Osteoblast (primary cell): ENCODE measurements at regions not wholly inside any gene's neighbourhood (a gene's known extent, or its start where the extent isn't known, plus 50 kb on each side); places are given as distances from the start of the nearest gene placed in this dataset.

Source experiments
- DNase-seq: peaks from one replicate; pipeline ENCODE4 v3.0.0; 2011; ENCODE audit warnings: low spot score, mixed read lengths; ENCODE audit not compliant: insufficient read length; ENCODE audit errors: missing footprints
- H2AFZ ChIP-seq: 2 replicates; pipeline ENCODE4 v1.6.0; 2011; ENCODE audit warnings: mild to moderate bottlenecking, low read length
- H3K27ac ChIP-seq: 2 replicates; pipeline ENCODE4 v1.5.1; 2011; ENCODE audit warnings: mild to moderate bottlenecking, low read depth, low read length, moderate library complexity
- H3K27me3 ChIP-seq: 2 replicates; pipeline ENCODE4 v1.6.0; 2012; ENCODE audit warnings: mild to moderate bottlenecking, control low read depth, inconsistent platforms, low read length, moderate library complexity; ENCODE audit not compliant: insufficient read depth
- H3K36me3 ChIP-seq: 2 replicates; pipeline ENCODE4 v1.5.1; 2011; ENCODE audit warnings: mild to moderate bottlenecking, low read length, control low read depth, moderate library complexity; ENCODE audit not compliant: insufficient read depth
- H3K4me1 ChIP-seq: 2 replicates; pipeline ENCODE4 v1.5.1; 2011; ENCODE audit warnings: mild to moderate bottlenecking, low read length, control low read depth, moderate library complexity; ENCODE audit not compliant: insufficient read depth
- H3K4me2 ChIP-seq: 2 replicates; pipeline ENCODE4 v1.6.0; 2011; ENCODE audit warnings: mild to moderate bottlenecking, low read length; ENCODE audit not compliant: insufficient read depth
- H3K4me3 ChIP-seq: fragments of 200-600 bp; sonication (generic); 3 replicates; pipeline ENCODE4 v1.5.1; 2012; ENCODE audit warnings: mild to moderate bottlenecking, low read length, inconsistent platforms; ENCODE audit not compliant: insufficient read depth
- H3K79me2 ChIP-seq: 2 replicates; pipeline ENCODE4 v1.6.0; 2012; ENCODE audit warnings: mild to moderate bottlenecking, low read length, control low read depth, inconsistent platforms; ENCODE audit not compliant: insufficient read depth
- H3K9me3 ChIP-seq: 2 replicates; pipeline ENCODE4 v1.5.1; 2011; ENCODE audit warnings: low read depth, low read length, control low read depth
- H4K20me1 ChIP-seq: 2 replicates; pipeline ENCODE4 v1.6.0; 2012; ENCODE audit warnings: mild to moderate bottlenecking, low read length, control low read depth; ENCODE audit not compliant: insufficient read depth
- CTCF ChIP-seq: IDR thresholded peaks from 2 replicates; pipeline ENCODE4 v1.5.1; 2011; ENCODE audit warnings: mild to moderate bottlenecking, low read depth, low read length, moderate library complexity; ENCODE audit errors: extremely low read depth

GRCh38 chr10:78868861-78869260 is 199.9 kb upstream of the ZMIZ1 start:
- Histone ChIP-seq H3K36me3 (no peaks in the 10 kb centered on the region), H3K9me3 (no peaks in the 10 kb centered on the region), H2AFZ (no peak overlapping the region), H3K27ac (no peak overlapping the region), H3K4me2 (no peak overlapping the region), H3K27me3 (peaks cover 37% of the 10 kb centered on the region), H4K20me1 (no peaks in the 10 kb centered on the region), H3K4me1 (no peaks in the 10 kb centered on the region), H3K4me3 (no peak overlapping the region), H3K79me2 (no peaks in the 10 kb centered on the region)
- no peak for TF ChIP-seq CTCF
- DNase-seq, result no peak

GRCh38 chr10:78869508-78870454 is 199.0 kb upstream of the ZMIZ1 start:
- H3K4me3 ChIP-seq, result no peak overlapping the region
- H3K27ac ChIP-seq, result no peak overlapping the region
- H3K36me3 ChIP-seq, result no peaks in the 10 kb centered on the region
- no peaks in the 10 kb centered on the region for H3K9me3 ChIP-seq
- no peak overlapping the region for H3K4me2 ChIP-seq
- H3K27me3 ChIP-seq, result peaks cover 34% of the 10 kb centered on the region
- no peak for DNase-seq
- no peaks in the 10 kb centered on the region for H4K20me1 ChIP-seq
- TF ChIP-seq CTCF, result no peak
- H2AFZ ChIP-seq, result no peak overlapping the region
- H3K79me2 ChIP-seq, result no peaks in the 10 kb centered on the region
- H3K4me1 ChIP-seq, result no peaks in the 10 kb centered on the region

DNA sequence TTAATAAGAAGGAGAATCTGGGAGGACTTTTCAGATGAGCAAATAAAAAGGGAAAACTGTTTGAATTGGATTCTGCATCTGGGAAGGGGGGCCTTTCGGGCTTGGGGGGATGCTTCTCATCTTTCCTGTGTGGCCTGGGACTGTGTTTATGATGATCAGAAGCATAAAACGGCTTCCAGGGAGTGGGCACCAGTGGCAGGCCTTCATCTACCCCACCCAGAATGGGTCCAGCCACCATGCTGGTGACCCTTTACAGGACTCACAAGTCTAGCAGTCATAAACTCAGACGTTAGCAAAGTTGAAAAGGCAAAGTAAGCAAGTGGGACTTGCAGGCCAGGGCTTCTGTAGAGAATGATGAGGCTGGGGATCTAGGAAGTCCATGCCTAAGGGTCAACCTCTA is 198.3 kb upstream of the ZMIZ1 start:
- H3K27me3 ChIP-seq, result peaks cover 41% of the 10 kb centered on the region
- no peak overlapping the region for H3K27ac ChIP-seq
- no peak overlapping the region for H3K4me2 ChIP-seq
- no peak for TF ChIP-seq CTCF
- no peaks in the 10 kb centered on the region for H3K79me2 ChIP-seq
- H3K4me1 ChIP-seq, result no peaks in the 10 kb centered on the region
- H4K20me1 ChIP-seq, result no peaks in the 10 kb centered on the region
- no peak overlapping the region for H3K4me3 ChIP-seq
- H3K36me3 ChIP-seq, result no peaks in the 10 kb centered on the region
- H3K9me3 ChIP-seq, result no peaks in the 10 kb centered on the region
- no peak overlapping the region for H2AFZ ChIP-seq
- no peak for DNase-seq

GRCh38 chr10:78871796-78872195 is 197.0 kb upstream of the ZMIZ1 start:
- Histone ChIP-seq H3K27me3 (peaks cover 47% of the 10 kb centered on the region), H3K27ac (no peak overlapping the region), H3K4me3 (no peak overlapping the region), H3K9me3 (no peaks in the 10 kb centered on the region), H3K4me2 (no peak overlapping the region), H3K79me2 (no peaks in the 10 kb centered on the region), H4K20me1 (no peaks in the 10 kb centered on the region), H3K4me1 (no peaks in the 10 kb centered on the region), H2AFZ (no peak overlapping the region), H3K36me3 (no peaks in the 10 kb centered on the region)
- DNase-seq, result no peak
- TF ChIP-seq CTCF, result no peak
